Liver (tissue), 8 donors: ENCODE measurements at regions not wholly inside any gene's neighbourhood (a gene's known extent, or its start where the extent isn't known, plus 50 kb on each side); places are given as distances from the start of the nearest gene placed in this dataset.

Experiments
- DNase-seq: peaks from one replicate; pipeline ENCODE4 v3.0.0-alpha.2; 2017; ENCODE audit warnings: low spot score
- H3K27ac ChIP-seq, 2 donors: one replicate each; pipeline ENCODE4 v1.7.0; 2013; ENCODE audit warnings: inconsistent platforms in 2 of 2, low read length in 2 of 2, control low read depth in 1 of 2, low read depth in 1 of 2, mild to moderate bottlenecking in 1 of 2
- H3K27me3 ChIP-seq, 4 donors: one replicate each; pipeline versions ENCODE4 v1.6.1 to v1.7.0; 2013; ENCODE audit warnings: low read length in 3 of 4, inconsistent platforms in 1 of 4, mild to moderate bottlenecking in 1 of 4, moderate library complexity in 1 of 4; ENCODE audit not compliant: control insufficient read depth in 4 of 4, insufficient read depth in 4 of 4
- H3K36me3 ChIP-seq, 4 donors: one replicate each; pipeline versions ENCODE4 v1.6.1 to v1.7.0; 2013; ENCODE audit warnings: low read length in 3 of 4, mild to moderate bottlenecking in 3 of 4, low read depth in 1 of 4, moderate library complexity in 1 of 4; ENCODE audit not compliant: control insufficient read depth in 4 of 4, insufficient read depth in 3 of 4
- H3K4me1 ChIP-seq, 4 donors: one replicate each; pipeline versions ENCODE4 v1.6.1 to v1.7.0; 2013; ENCODE audit warnings: low read length in 3 of 4, mild to moderate bottlenecking in 3 of 4, moderate library complexity in 1 of 4; ENCODE audit not compliant: control insufficient read depth in 4 of 4, insufficient read depth in 4 of 4
- H3K4me3 ChIP-seq, 3 donors: one replicate each; pipeline versions ENCODE4 v1.6.1 to v1.7.0; 2013; ENCODE audit warnings: low read length in 3 of 3, control low read depth in 1 of 3, low read depth in 1 of 3, mild to moderate bottlenecking in 1 of 3
- H3K9ac ChIP-seq, 2 donors: one replicate each; pipeline ENCODE4 v1.7.0; 2013; ENCODE audit warnings: low read length in 2 of 2, mild to moderate bottlenecking in 2 of 2, moderate library complexity in 2 of 2, control low read depth in 1 of 2, low read depth in 1 of 2
- H3K9me3 ChIP-seq, 4 donors: one replicate each; pipeline versions ENCODE4 v1.6.1 to v1.7.0; 2013; ENCODE audit warnings: low read length in 3 of 4; ENCODE audit not compliant: control insufficient read depth in 4 of 4
- ATF3 ChIP-seq: IDR thresholded peaks from 2 replicates; pipeline ENCODE4 v1.6.1; 2016; ENCODE audit warnings: antibody characterized with exemption
- CTCF ChIP-seq: fragments of 150-350 bp; IDR thresholded peaks from 2 replicates; pipeline ENCODE4 v1.5.1; 2017; ENCODE audit warnings: improper control_type of control experiment, low read depth, low read length; ENCODE audit not compliant: missing input control
- FOXA2 ChIP-seq: IDR thresholded peaks from 2 replicates; pipeline ENCODE4 v1.6.1; 2016; ENCODE audit warnings: antibody characterized with exemption
- GABPA ChIP-seq, 2 donors: IDR thresholded peaks in 1 of 2; conservative IDR thresholded peaks in 1 of 2; 2 replicates each; pipeline ENCODE4 v1.6.1; 2016; ENCODE audit warnings: antibody characterized with exemption in 2 of 2, mild to moderate bottlenecking in 1 of 2, moderate library complexity in 1 of 2
- HNF4G ChIP-seq: IDR thresholded peaks from 2 replicates; pipeline ENCODE4 v1.6.1; 2016; ENCODE audit warnings: antibody characterized with exemption
- JUND ChIP-seq, 2 donors: IDR thresholded peaks; 2 replicates each; pipeline ENCODE4 v1.6.1; 2016; ENCODE audit warnings: antibody characterized with exemption in 2 of 2
- NR2F2 ChIP-seq: IDR thresholded peaks from 2 replicates; pipeline ENCODE4 v1.6.1; 2016; ENCODE audit warnings: antibody characterized with exemption
- RAD21 ChIP-seq, 2 donors: IDR thresholded peaks; 2 replicates each; pipeline ENCODE4 v1.6.1; 2016; ENCODE audit warnings: antibody characterized with exemption in 2 of 2, mild to moderate bottlenecking in 2 of 2
- REST ChIP-seq: IDR thresholded peaks from 2 replicates; pipeline ENCODE4 v1.6.1; 2016; ENCODE audit warnings: antibody characterized with exemption, mild to moderate bottlenecking
- RXRA ChIP-seq, 2 donors: IDR thresholded peaks; 2 replicates each; pipeline ENCODE4 v1.6.1; 2017 to 2018; ENCODE audit warnings: antibody characterized with exemption in 2 of 2, mild to moderate bottlenecking in 1 of 2
- SP1 ChIP-seq: IDR thresholded peaks from 2 replicates; pipeline ENCODE4 v1.6.1; 2018; ENCODE audit warnings: antibody characterized with exemption, mild to moderate bottlenecking
- YY1 ChIP-seq: IDR thresholded peaks from 2 replicates; pipeline ENCODE4 v1.6.1; 2016; ENCODE audit warnings: antibody characterized with exemption, mild to moderate bottlenecking
- ZBTB33 ChIP-seq: IDR thresholded peaks from 2 replicates; pipeline ENCODE4 v1.6.1; 2016; ENCODE audit warnings: antibody characterized with exemption
- WGBS: extraction: QIAGEN DNeasy Blood & Tissue Kit; methylation state at CpG from one replicate; pipeline ENCODE4 v1.1.7; 2013; 5-methylcytosine and 5-hydroxymethylcytosine counted together
- donor health status: healthy.
- donor health status: healthy.
- donor health status: healthy.
- donor health status: healthy.
- donor health status: healthy.

- H3K4me1 ChIP-seq = no peaks in the 10 kb centered on the region
- H3K36me3 ChIP-seq = no peaks in the 10 kb centered on the region
- H3K27ac ChIP-seq = no peak overlapping the region
- WGBS = 98% methylated on average over 1 of the region's 1 CpG
- H3K9me3 ChIP-seq = no peaks in the 10 kb centered on the region
- no peaks in the 10 kb centered on the region for H3K27me3 ChIP-seq
- no peak overlapping the region for H3K9ac ChIP-seq
- H3K4me3 ChIP-seq = no peak overlapping the region
- no peak for DNase-seq
- TF ChIP-seq NR2F2 (no peak), REST (no peak), SP1 (no peak), ZBTB33 (no peak), ATF3 (no peak), HNF4G (no peak), RAD21 (IDR thresholded peaks at IDR 0.05) (no peak), RXRA (IDR thresholded peaks at IDR 0.05) (no peak)
Measured at GRCh38 chr20:19001177-19001576, 187.6 kb downstream of the SCP2D1 start.

GRCh38 chr20:19003366-19004336 lies 190.1 kb downstream of the SCP2D1 start:
- H3K4me3 ChIP-seq = no peak overlapping the region
- H3K9me3 ChIP-seq = no peaks in the 10 kb centered on the region
- no peaks in the 10 kb centered on the region for H3K36me3 ChIP-seq
- no peak for DNase-seq
- WGBS = 87% methylated on average over 5 of the region's 5 CpGs
- H3K4me1 ChIP-seq = peaks cover 0 to 5% (median 2%) of the 10 kb centered on the region in 4 donors
- H3K27me3 ChIP-seq = no peaks in the 10 kb centered on the region
- TF ChIP-seq FOXA2 (no peak), NR2F2 (no peak), CTCF (no peak), RXRA (IDR thresholded peaks at IDR 0.05) (no peak), YY1 (no peak), GABPA (IDR thresholded peaks at IDR 0.05 in 1 of 2, conservative IDR thresholded peaks at IDR 0.05 in 1 of 2) (no peak), JUND (IDR thresholded peaks at IDR 0.05) (no peak), HNF4G (no peak)
- H3K27ac ChIP-seq = no peak overlapping the region
- H3K9ac ChIP-seq = no peak overlapping the region
